ENCODE measurements at regions not wholly inside any gene's neighbourhood (a gene's known extent, or its start where the extent isn't known, plus 50 kb on each side); places are given as distances from the start of the nearest gene placed in this dataset.
"Not testable (repeated sequence)": the region's sequence is repeated elsewhere in the genome, so short reads cannot be mapped to it uniquely, and the experiment has no call there.

DNA sequence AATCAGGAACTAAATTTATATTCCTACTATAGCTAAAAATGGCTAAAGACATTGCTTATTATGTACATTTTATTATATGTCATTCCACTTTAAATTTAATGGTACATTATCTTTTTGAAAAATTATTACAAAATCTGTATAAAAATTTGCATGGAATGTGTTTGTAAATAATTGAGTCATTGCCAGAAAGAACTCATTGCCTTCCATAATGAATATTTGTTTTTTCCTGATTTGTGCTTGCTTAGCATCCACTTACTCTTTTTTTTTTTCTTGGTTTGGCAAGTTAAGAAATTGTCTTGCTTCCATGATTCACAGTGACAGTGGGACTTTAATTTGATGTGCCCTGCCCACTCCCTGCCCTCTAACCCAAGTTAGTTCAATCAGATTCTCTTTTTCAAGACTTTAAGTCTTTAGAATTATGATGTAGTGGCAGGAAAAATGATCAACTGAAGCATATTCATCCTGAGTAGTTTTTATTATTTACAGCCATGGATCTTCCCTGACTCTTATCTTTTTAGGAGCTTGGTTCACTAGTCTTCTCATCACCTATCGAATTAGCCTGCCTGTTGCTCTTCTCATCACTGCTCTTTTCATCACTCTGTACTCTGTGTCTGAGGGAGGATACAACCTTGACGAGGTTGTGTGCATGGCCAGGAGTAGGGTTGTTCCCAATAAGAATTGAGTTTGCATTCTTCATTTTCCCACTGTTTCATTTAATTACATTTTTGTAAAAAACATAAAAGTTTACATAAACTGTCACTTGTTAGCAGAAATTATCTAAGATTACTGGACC lies 442.0 kb downstream of the BTG1 start:
- no peaks in the 10 kb centered on the region for H3K27me3 ChIP-seq (replicated peaks in 1 of 7)
- no peak for DNase-seq
- 71 to 85% (median 80%) methylated on average over 2 of the region's 2 CpGs for WGBS, 5 donors
- intact Hi-C loops (cut with DNase I; ENCODE audit: low total_unique reads) = no loop called here
- peaks cover 0 to 9% (median 1%) of the 10 kb centered on the region in 8 donors for H3K9me3 ChIP-seq
- H3K36me3 ChIP-seq = no peaks in the 10 kb centered on the region
- no peak overlapping the region for H3K27ac ChIP-seq
- TF ChIP-seq POLR2A (IDR thresholded peaks at IDR 0.05) (no peak), POLR2AphosphoS5 (IDR thresholded peaks at IDR 0.05) (no peak)
- TF ChIP-seq, protein P1, sequence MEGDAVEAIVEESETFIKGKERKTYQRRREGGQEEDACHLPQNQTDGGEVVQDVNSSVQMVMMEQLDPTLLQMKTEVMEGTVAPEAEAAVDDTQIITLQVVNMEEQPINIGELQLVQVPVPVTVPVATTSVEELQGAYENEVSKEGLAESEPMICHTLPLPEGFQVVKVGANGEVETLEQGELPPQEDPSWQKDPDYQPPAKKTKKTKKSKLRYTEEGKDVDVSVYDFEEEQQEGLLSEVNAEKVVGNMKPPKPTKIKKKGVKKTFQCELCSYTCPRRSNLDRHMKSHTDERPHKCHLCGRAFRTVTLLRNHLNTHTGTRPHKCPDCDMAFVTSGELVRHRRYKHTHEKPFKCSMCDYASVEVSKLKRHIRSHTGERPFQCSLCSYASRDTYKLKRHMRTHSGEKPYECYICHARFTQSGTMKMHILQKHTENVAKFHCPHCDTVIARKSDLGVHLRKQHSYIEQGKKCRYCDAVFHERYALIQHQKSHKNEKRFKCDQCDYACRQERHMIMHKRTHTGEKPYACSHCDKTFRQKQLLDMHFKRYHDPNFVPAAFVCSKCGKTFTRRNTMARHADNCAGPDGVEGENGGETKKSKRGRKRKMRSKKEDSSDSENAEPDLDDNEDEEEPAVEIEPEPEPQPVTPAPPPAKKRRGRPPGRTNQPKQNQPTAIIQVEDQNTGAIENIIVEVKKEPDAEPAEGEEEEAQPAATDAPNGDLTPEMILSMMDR (IDR thresholded peaks at IDR 0.05 in 8 of 11, conservative IDR thresholded peaks at IDR 0.05 in 3 of 11) = no peak
- H3K4me1 ChIP-seq = no peaks in the 10 kb centered on the region
- H3K4me3 ChIP-seq = no peak overlapping the region

DNA sequence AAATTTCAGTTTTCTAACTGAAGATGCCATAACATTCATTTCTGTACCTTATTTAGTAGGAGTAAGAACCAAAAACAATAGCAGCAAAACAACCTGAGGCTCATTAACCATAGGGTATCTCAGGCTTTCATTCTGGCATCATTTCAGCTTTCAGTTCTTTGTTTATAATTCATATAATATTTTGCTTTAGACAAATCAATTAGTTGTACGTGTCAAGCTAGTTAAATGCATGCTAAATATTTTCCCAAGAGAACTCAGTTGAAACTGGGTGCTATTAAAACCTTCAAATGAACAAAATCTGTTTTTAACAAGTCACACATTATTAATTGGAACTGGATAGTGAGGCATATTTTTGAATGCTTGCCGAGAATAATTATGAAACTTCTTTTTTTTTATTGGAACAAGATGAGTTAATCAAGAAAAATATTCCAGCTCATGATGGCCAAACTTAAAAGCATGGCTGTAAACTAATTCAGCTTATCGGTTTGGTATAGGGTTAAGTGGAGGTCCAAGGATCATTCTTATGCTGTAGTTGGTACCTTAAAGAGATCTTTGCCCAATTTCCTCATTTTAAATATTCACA lies 442.7 kb downstream of the BTG1 start:
- 76 to 84% (median 80%) methylated on average over 3 of the region's 3 CpGs for WGBS, 5 donors
- Histone ChIP-seq H3K27ac (no peak overlapping the region), H3K9me3 (peaks cover 0 to 14% (median 5%) of the 10 kb centered on the region in 8 donors), H3K4me1 (no peaks in the 10 kb centered on the region), H3K27me3 (replicated peaks in 1 of 7) (no peaks in the 10 kb centered on the region), H3K36me3 (no peaks in the 10 kb centered on the region), H3K4me3 (no peak overlapping the region)
- TF ChIP-seq POLR2AphosphoS5 (IDR thresholded peaks at IDR 0.05) = no peak
- TF ChIP-seq, protein P1 (IDR thresholded peaks at IDR 0.05 in 8 of 11, conservative IDR thresholded peaks at IDR 0.05 in 3 of 11) = no peak
- TF ChIP-seq POLR2A (IDR thresholded peaks at IDR 0.05) = no peak
- no peak for DNase-seq
- intact Hi-C loops (cut with DNase I; ENCODE audit: low total_unique reads) = no loop called here

DNA sequence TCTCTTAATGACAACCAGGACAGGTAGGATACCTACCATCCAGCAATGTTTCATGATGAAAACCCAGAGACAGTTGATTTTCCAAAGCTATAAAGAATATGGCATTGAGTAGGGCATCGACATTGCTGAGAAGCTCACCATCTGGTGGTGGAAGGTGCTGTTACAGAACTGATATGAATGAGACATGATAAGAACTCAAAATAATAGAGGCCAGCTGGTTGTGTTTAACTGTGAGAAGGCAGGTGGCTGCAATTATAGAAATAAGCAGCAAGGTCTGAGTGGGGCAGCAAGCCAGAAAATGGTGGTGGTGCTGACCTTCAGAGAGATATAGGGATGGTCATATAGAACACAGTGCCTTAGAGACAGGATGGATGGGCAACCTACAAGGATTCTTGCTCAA lies 449.7 kb downstream of the BTG1 start:
- 78 to 94% (median 91%) methylated on average over 1 of the region's 1 CpG for WGBS, 5 donors
- Histone ChIP-seq H3K27ac (no peak overlapping the region), H3K4me1 (no peaks in the 10 kb centered on the region), H3K27me3 (replicated peaks in 1 of 7) (no peaks in the 10 kb centered on the region), H3K36me3 (no peaks in the 10 kb centered on the region), H3K4me3 (no peak overlapping the region), H3K9me3 (peaks cover 0 to 17% (median 6%) of the 10 kb centered on the region in 8 donors)
- intact Hi-C loops (cut with DNase I; ENCODE audit: low total_unique reads) = no loop called here
- DNase-seq = no peak
- TF ChIP-seq, protein P1 (IDR thresholded peaks at IDR 0.05 in 8 of 11, conservative IDR thresholded peaks at IDR 0.05 in 3 of 11) = no peak

DNA sequence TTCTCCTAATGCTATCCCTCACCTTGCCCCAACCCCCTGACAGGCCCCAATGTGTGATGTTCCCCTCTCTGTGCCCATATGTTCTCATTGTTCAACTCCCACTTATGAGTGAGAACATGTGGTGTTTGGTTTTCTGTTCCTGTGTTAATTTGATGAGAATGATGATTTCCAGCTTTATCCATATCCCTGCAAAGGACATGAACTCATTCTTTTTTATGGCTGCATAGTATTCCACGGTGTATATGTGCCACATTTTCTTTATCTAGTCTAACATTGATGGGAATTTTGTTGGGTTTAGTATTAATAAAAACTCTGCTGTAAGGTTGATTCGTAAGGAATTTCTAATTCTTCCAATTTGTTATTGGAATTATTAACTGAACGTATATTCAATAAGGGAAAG lies 450.2 kb downstream of the BTG1 start:
- not testable (repeated sequence) for H3K36me3 ChIP-seq
- peaks cover 0 to 17% (median 6%) of the 10 kb centered on the region in 8 donors for H3K9me3 ChIP-seq

More for the DNA sequence above, 450.2 kb downstream of the BTG1 start:
- DNase-seq; H3K27ac ChIP-seq; H3K27me3 ChIP-seq (replicated peaks in 1 of 7); H3K4me1 ChIP-seq; H3K4me3 ChIP-seq; intact Hi-C loops (cut with DNase I; ENCODE audit: low total_unique reads): not testable (repeated sequence)
- WGBS, 5 donors = 82 to 91% (median 86%) methylated on average over 3 of the region's 3 CpGs
